Panc1 (cell line): ENCODE measurements at regions not wholly inside any gene's neighbourhood (a gene's known extent, or its start where the extent isn't known, plus 50 kb on each side); places are given as distances from the start of the nearest gene placed in this dataset.

Experiments used
- ATAC-seq: fragments of 200-7000 bp; cut with Tn5 transposase; 2 replicates; pipeline ENCODE4 v1.9.1; 2020; ENCODE audit warnings: mild to moderate bottlenecking, moderate library complexity
- BruUV-seq: library from RNA; stranded (reverse); fragments of 400-500 nt; replicated peaks from 2 replicates; lab custom pipeline; 2021; lab: Mats Ljungman, UMichigan
- CTCF ChIA-PET: fragments of 300-600 bp; sonication (Branson Sonifier 250); formaldehyde crosslinking; loops from one replicate; lab custom pipeline; 2022; ENCODE audit warnings: antibody characterized with exemption; lab: Charles Lee
- POLR2A ChIA-PET: fragments of 300-600 bp; sonication (Branson Sonifier 250); formaldehyde crosslinking; loops from one replicate; lab custom pipeline; 2022; ENCODE audit warnings: antibody characterized with exemption; lab: Charles Lee
- DNase-seq: peaks from one replicate; pipeline ENCODE4 v3.0.0-alpha.2; 2010; ENCODE audit warnings: low read depth, low spot score
- H3K27ac ChIP-seq: 2 replicates; pipeline ENCODE4 v1.5.1; 2011; ENCODE audit warnings: mild to moderate bottlenecking, low read length, inconsistent platforms
- H3K27me3 ChIP-seq: fragments of 200-500 bp; sonication (Bioruptor generic); 2 replicates; pipeline ENCODE4 v1.6.0; 2014; ENCODE audit warnings: low read length, inconsistent platforms; ENCODE audit not compliant: control insufficient read depth, insufficient read depth
- H3K36me3 ChIP-seq: fragments of 200-500 bp; sonication (Bioruptor generic); 2 replicates; pipeline ENCODE4 v1.5.1; 2014; ENCODE audit warnings: inconsistent platforms, mild to moderate bottlenecking, low read length, moderate library complexity; ENCODE audit not compliant: control insufficient read depth, insufficient read depth
- H3K4me1 ChIP-seq: 2 replicates; pipeline ENCODE4 v1.5.1; 2011; ENCODE audit warnings: inconsistent platforms, mild to moderate bottlenecking, low read length, moderate library complexity; ENCODE audit not compliant: control insufficient read depth, insufficient read depth
- H3K4me3 ChIP-seq, 2 experiments: 2 replicates each; pipeline ENCODE4 v1.5.1; 2011 to 2012; ENCODE audit warnings: low read depth in 2 of 2, low read length in 2 of 2, mild to moderate bottlenecking in 2 of 2, inconsistent platforms in 1 of 2, moderate library complexity in 1 of 2
- H3K9me3 ChIP-seq: fragments of 200-500 bp; sonication (Bioruptor generic); 2 replicates; pipeline ENCODE4 v1.5.1; 2014; ENCODE audit warnings: low read depth, mild to moderate bottlenecking, inconsistent platforms, low read length, moderate library complexity; ENCODE audit not compliant: control insufficient read depth, insufficient read depth
- CTCF ChIP-seq: fragments of 450-650 bp; IDR thresholded peaks from 2 replicates; pipeline ENCODE4 v1.5.1; 2017; ENCODE audit warnings: mild to moderate bottlenecking
- POLR2AphosphoS5 ChIP-seq: IDR thresholded peaks from 2 replicates; pipeline ENCODE4 v1.6.1; 2012; ENCODE audit warnings: mild to moderate bottlenecking, low read depth, low read length, moderate library complexity
- SIN3A ChIP-seq: IDR thresholded peaks from 2 replicates; pipeline ENCODE4 v1.6.1; 2012; ENCODE audit warnings: low read depth, mild to moderate bottlenecking, low read length, moderate library complexity, borderline replicate concordance; ENCODE audit not compliant: insufficient read depth
- TCF7L2 ChIP-seq: IDR thresholded peaks from 2 replicates; pipeline ENCODE4 v1.6.1; 2011; ENCODE audit warnings: mild to moderate bottlenecking, low read depth, low read length, inconsistent platforms
- in situ Hi-C: cut with HindIII; loops from 2 replicates; pipeline ENCODE4 v1.10.0; 2016; ENCODE audit warnings: low sequenced_read_pairs, low pct_unique_long_range_greater_than_20kb
- intact Hi-C: fragments of 100-400 bp; cut with micrococcal nuclease; formaldehyde crosslinking; loops from one replicate; pipeline ENCODE4 v1.10.0; 2022; ENCODE audit not compliant: unreplicated experiment
- TF ChIP-seq, protein P1 (sequence below), 2 experiments: IDR thresholded peaks; 2 replicates each; pipeline ENCODE4 v1.6.1; 2011 to 2012; ENCODE audit warnings: low read depth in 2 of 2, control low read depth in 1 of 2, low read length in 1 of 2, mild to moderate bottlenecking in 1 of 2, moderate library complexity in 1 of 2; ENCODE audit not compliant: insufficient read depth in 1 of 2

- ChIA-PET POLR2A (no interaction called here), CTCF (no interaction called here)
- DNase-seq (no peak), ATAC-seq (no peak)
- Histone ChIP-seq H3K4me3 (no peak overlapping the region), H3K36me3 (no peaks in the 10 kb centered on the region), H3K27ac (no peak overlapping the region), H3K27me3 (no peaks in the 10 kb centered on the region), H3K9me3 (no peaks in the 10 kb centered on the region), H3K4me1 (no peaks in the 10 kb centered on the region)
- in situ Hi-C loops (no loop called here), intact Hi-C loops (no loop called here)
- TF ChIP-seq, protein P1, sequence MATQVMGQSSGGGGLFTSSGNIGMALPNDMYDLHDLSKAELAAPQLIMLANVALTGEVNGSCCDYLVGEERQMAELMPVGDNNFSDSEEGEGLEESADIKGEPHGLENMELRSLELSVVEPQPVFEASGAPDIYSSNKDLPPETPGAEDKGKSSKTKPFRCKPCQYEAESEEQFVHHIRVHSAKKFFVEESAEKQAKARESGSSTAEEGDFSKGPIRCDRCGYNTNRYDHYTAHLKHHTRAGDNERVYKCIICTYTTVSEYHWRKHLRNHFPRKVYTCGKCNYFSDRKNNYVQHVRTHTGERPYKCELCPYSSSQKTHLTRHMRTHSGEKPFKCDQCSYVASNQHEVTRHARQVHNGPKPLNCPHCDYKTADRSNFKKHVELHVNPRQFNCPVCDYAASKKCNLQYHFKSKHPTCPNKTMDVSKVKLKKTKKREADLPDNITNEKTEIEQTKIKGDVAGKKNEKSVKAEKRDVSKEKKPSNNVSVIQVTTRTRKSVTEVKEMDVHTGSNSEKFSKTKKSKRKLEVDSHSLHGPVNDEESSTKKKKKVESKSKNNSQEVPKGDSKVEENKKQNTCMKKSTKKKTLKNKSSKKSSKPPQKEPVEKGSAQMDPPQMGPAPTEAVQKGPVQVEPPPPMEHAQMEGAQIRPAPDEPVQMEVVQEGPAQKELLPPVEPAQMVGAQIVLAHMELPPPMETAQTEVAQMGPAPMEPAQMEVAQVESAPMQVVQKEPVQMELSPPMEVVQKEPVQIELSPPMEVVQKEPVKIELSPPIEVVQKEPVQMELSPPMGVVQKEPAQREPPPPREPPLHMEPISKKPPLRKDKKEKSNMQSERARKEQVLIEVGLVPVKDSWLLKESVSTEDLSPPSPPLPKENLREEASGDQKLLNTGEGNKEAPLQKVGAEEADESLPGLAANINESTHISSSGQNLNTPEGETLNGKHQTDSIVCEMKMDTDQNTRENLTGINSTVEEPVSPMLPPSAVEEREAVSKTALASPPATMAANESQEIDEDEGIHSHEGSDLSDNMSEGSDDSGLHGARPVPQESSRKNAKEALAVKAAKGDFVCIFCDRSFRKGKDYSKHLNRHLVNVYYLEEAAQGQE (IDR thresholded peaks at IDR 0.05; ENCODE audit: insufficient read depth in 1 of 2, low read depth in 2 of 2, low read length in 1 of 2), result no peak
- TF ChIP-seq TCF7L2 (no peak), CTCF (no peak), SIN3A (no peak)
- BruUV-seq, result no TSS peak
Measured at GRCh38 chr2:8149007-8149405, 532.9 kb upstream of the ID2 start.

GRCh38 chr2:8149985-8150539 is 531.8 kb upstream of the ID2 start:
- H3K4me3 ChIP-seq, result no peak overlapping the region
- TF ChIP-seq, protein P1 (IDR thresholded peaks at IDR 0.05; ENCODE audit: insufficient read depth in 1 of 2, low read depth in 2 of 2, low read length in 1 of 2), result no peak
- no peak for TF ChIP-seq POLR2AphosphoS5
- no peak for TF ChIP-seq CTCF
- no peak for TF ChIP-seq TCF7L2
- TF ChIP-seq SIN3A, result no peak
- POLR2A ChIA-PET, result no interaction called here
- H3K27me3 ChIP-seq, result no peaks in the 10 kb centered on the region
- H3K36me3 ChIP-seq, result no peaks in the 10 kb centered on the region
- no peak overlapping the region for H3K27ac ChIP-seq
- no peaks in the 10 kb centered on the region for H3K4me1 ChIP-seq
- BruUV-seq, result no TSS peak
- intact Hi-C loops, result loop anchor here (10.0 kb wide), 1 partner anchor 535 kb away; the partner anchor contains the start of gene ID2
- in situ Hi-C loops, result no loop called here
- ATAC-seq, result no peak
- no peak for DNase-seq
- CTCF ChIA-PET, result no interaction called here
- no peaks in the 10 kb centered on the region for H3K9me3 ChIP-seq
